H9 (cell line): ENCODE measurements at regions not wholly inside any gene's neighbourhood (a gene's known extent, or its start where the extent isn't known, plus 50 kb on each side); places are given as distances from the start of the nearest gene placed in this dataset.

Experiments used
- DNase-seq: peaks from one replicate; pipeline ENCODE4 v3.0.0-alpha.2; 2017
- H2AFZ ChIP-seq: one replicate; pipeline ENCODE4 v1.6.1; 2013; ENCODE audit warnings: mild to moderate bottlenecking, low read length, control low read depth, moderate library complexity
- H2AK5ac ChIP-seq: 2 replicates; pipeline ENCODE4 v1.6.1; 2013; ENCODE audit warnings: low read length, control low read depth, mixed read lengths; ENCODE audit not compliant: insufficient read length
- H2BK120ac ChIP-seq: one replicate; pipeline ENCODE4 v1.6.1; 2013; ENCODE audit warnings: low read depth, mild to moderate bottlenecking, low read length, control low read depth, inconsistent platforms; ENCODE audit not compliant: poor library complexity, severe bottlenecking
- H2BK12ac ChIP-seq: 2 replicates; pipeline ENCODE4 v1.6.1; 2013; ENCODE audit warnings: low read length, control low read depth, mixed read lengths, low read depth; ENCODE audit not compliant: insufficient read length
- H2BK15ac ChIP-seq: 2 replicates; pipeline ENCODE4 v1.6.1; 2013; ENCODE audit warnings: low read depth, low read length, control low read depth
- H2BK20ac ChIP-seq: one replicate; pipeline ENCODE4 v1.6.1; 2013; ENCODE audit warnings: low read depth, mild to moderate bottlenecking, low read length, control low read depth, inconsistent platforms; ENCODE audit not compliant: poor library complexity, severe bottlenecking
- H2BK5ac ChIP-seq: 2 replicates; pipeline ENCODE4 v1.6.1; 2013; ENCODE audit warnings: low read length, control low read depth, mixed read lengths; ENCODE audit not compliant: insufficient read length
- H3K14ac ChIP-seq: 2 replicates; pipeline ENCODE4 v1.6.1; 2013; ENCODE audit warnings: low read length, control low read depth; ENCODE audit not compliant: insufficient read depth
- H3K18ac ChIP-seq: 2 replicates; pipeline ENCODE4 v1.6.1; 2013; ENCODE audit warnings: low read depth, mild to moderate bottlenecking, mixed read lengths, low read length, control low read depth; ENCODE audit not compliant: insufficient read length
- H3K23ac ChIP-seq: 2 replicates; pipeline ENCODE4 v1.6.1; 2013; ENCODE audit warnings: low read length, control low read depth, mixed read lengths, low read depth; ENCODE audit not compliant: insufficient read length
- H3K23me2 ChIP-seq: 2 replicates; pipeline ENCODE4 v1.6.1; 2013; ENCODE audit warnings: low read depth, mild to moderate bottlenecking, mixed read lengths, low read length, control low read depth; ENCODE audit not compliant: insufficient read length, poor library complexity, severe bottlenecking
- H3K27ac ChIP-seq: 2 replicates; pipeline ENCODE4 v1.5.1; 2013; ENCODE audit warnings: low read length, control low read depth, mixed read lengths, low read depth; ENCODE audit not compliant: insufficient read length
- H3K27me3 ChIP-seq: 2 replicates; pipeline ENCODE4 v1.6.1; 2013; ENCODE audit warnings: low read length, control low read depth, inconsistent platforms; ENCODE audit not compliant: insufficient read depth
- H3K4ac ChIP-seq: 2 replicates; pipeline ENCODE4 v1.6.1; 2013; ENCODE audit warnings: low read depth, mild to moderate bottlenecking, control low read depth, inconsistent platforms, low read length, moderate library complexity
- H3K4me1 ChIP-seq: 2 replicates; pipeline ENCODE4 v1.6.1; 2013; ENCODE audit warnings: low read length, control low read depth, inconsistent platforms; ENCODE audit not compliant: insufficient read depth
- H3K4me2 ChIP-seq: 2 replicates; pipeline ENCODE4 v1.6.1; 2013; ENCODE audit warnings: low read length, control low read depth, mixed read lengths; ENCODE audit not compliant: insufficient read length, insufficient read depth
- H3K56ac ChIP-seq: 2 replicates; pipeline ENCODE4 v1.6.1; 2013; ENCODE audit warnings: low read depth, mild to moderate bottlenecking, mixed read lengths, low read length, control low read depth; ENCODE audit not compliant: insufficient read length
- H3K79me1 ChIP-seq: 2 replicates; pipeline ENCODE4 v1.6.1; 2013; ENCODE audit warnings: low read depth, mild to moderate bottlenecking, moderate library complexity, low read length, control low read depth, inconsistent platforms; ENCODE audit not compliant: insufficient read depth, poor library complexity, severe bottlenecking
- H3K79me2 ChIP-seq: 2 replicates; pipeline ENCODE4 v1.6.1; 2013; ENCODE audit warnings: low read length, control low read depth, inconsistent platforms; ENCODE audit not compliant: insufficient read depth
- H3K9ac ChIP-seq: 2 replicates; pipeline ENCODE4 v1.6.1; 2013; ENCODE audit warnings: low read length, control low read depth, mixed read lengths; ENCODE audit not compliant: insufficient read length; ENCODE audit errors: extremely low read depth
- H3K9me3 ChIP-seq: one replicate; pipeline ENCODE4 v1.6.1; 2013; ENCODE audit warnings: low read depth, low read length, inconsistent platforms; ENCODE audit not compliant: control insufficient read depth
- H3T11ph ChIP-seq: one replicate; pipeline ENCODE4 v1.6.1; 2013; ENCODE audit warnings: mild to moderate bottlenecking, low read length, control low read depth, inconsistent platforms
- H4K20me1 ChIP-seq: one replicate; pipeline ENCODE4 v1.6.1; 2013; ENCODE audit not compliant: control insufficient read depth, insufficient read length, insufficient read depth
- H4K5ac ChIP-seq: 2 replicates; pipeline ENCODE4 v1.6.1; 2013; ENCODE audit warnings: low read depth, mild to moderate bottlenecking, mixed read lengths, low read length, control low read depth; ENCODE audit not compliant: insufficient read length
- H4K8ac ChIP-seq: replicated peaks from 2 replicates; pipeline ENCODE4 v1.6.1; 2013; ENCODE audit warnings: low read length, control low read depth, mixed read lengths, low read depth; ENCODE audit not compliant: insufficient read length
- H4K91ac ChIP-seq: 2 replicates; pipeline ENCODE4 v1.6.1; 2013; ENCODE audit warnings: low read depth, mild to moderate bottlenecking, moderate library complexity, mixed read lengths, low read length, control low read depth; ENCODE audit not compliant: insufficient read length
- H3K27ac Mint-ChIP-seq, 3 experiments: 2 replicates in 2 of 3; 3 replicates in 1 of 3; pipeline ENCODE4 v1.8.0; 2020 to 2021; ENCODE audit warnings: mixed read lengths in 3 of 3, mild to moderate bottlenecking in 1 of 3, moderate library complexity in 1 of 3
- H3K27me3 Mint-ChIP-seq: 2 replicates; pipeline ENCODE4 v1.8.0; 2021; ENCODE audit warnings: low read depth, mild to moderate bottlenecking, moderate library complexity, mixed read lengths
- H3K36me3 Mint-ChIP-seq, 3 experiments: 2 replicates in 2 of 3; 3 replicates in 1 of 3; pipeline ENCODE4 v1.8.0; 2020 to 2021; ENCODE audit warnings: low read depth in 3 of 3, mixed read lengths in 3 of 3; ENCODE audit not compliant: insufficient read depth in 1 of 3
- H3K4me1 Mint-ChIP-seq, 2 experiments: 2 replicates each; pipeline ENCODE4 v1.8.0; 2020; ENCODE audit warnings: mixed read lengths in 2 of 2
- H3K4me3 Mint-ChIP-seq, 2 experiments: 2 replicates in 1 of 2; 3 replicates in 1 of 2; pipeline ENCODE4 v1.8.0; 2020 to 2021; ENCODE audit warnings: mild to moderate bottlenecking in 2 of 2, mixed read lengths in 2 of 2, moderate library complexity in 1 of 2
- H3K9me3 Mint-ChIP-seq, 2 experiments: 2 replicates in 1 of 2; 3 replicates in 1 of 2; pipeline ENCODE4 v1.8.0; 2020; ENCODE audit warnings: mild to moderate bottlenecking in 2 of 2, mixed read lengths in 2 of 2, moderate library complexity in 1 of 2
- WGBS: extraction: QIAGEN DNeasy Blood & Tissue Kit; methylation state at CpG from one replicate; pipeline ENCODE4 v1.1.7; 2013; ENCODE audit warnings: missing lambda C conversion rate, low lambda C conversion rate, mixed read lengths; ENCODE audit not compliant: insufficient read length; ENCODE audit errors: extremely low coverage; 5-methylcytosine and 5-hydroxymethylcytosine counted together
- TF ChIP-seq, protein P1 (sequence below): fragments of 200-600 bp; sonication (generic); conservative IDR thresholded peaks from 3 replicates; pipeline ENCODE4 v1.8.0; 2021; ENCODE audit warnings: antibody characterized with exemption, mild to moderate bottlenecking

DNA sequence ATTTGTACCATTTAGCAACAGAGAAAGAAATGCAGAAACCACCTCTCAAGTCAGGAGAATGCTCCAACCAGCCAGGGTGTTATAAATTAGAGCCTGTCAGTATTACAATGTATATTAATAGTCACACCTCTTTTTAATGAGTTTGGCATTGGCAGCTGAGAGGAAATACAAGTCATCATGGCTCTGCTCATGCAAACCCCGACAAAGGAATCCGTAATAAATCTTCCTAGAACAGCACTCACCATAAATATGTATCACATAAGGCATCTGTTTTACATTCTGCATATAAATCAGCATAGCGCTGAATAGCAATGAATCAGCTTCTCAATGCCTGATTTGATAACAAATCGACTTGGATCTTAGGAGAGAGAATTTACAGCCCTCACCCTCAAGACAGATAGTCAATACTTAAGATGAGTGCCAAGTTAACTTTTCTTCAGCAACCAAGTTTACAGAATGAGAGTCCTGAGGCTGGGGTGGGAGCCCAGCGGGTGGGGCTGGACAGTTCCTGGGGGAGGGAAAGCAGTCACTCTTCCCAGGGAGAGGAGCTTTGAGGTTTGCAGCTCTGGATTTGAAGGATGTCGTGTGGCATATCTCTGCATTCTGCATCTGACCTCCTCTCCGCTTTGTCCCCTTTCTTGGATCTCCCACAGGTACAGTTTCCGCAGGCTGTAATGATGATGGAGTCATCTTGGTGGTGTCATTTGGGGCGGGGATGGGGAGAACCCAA is 1034.4 kb upstream of the NR2F2 start:
- Mint-ChIP-seq H3K4me3 (no peak overlapping the region), H3K27ac (no peak overlapping the region), H3K27me3 (peaks cover 2% of the 10 kb centered on the region; the same call in 1 of the 2 replicates), H3K36me3 (no peaks in the 10 kb centered on the region), H3K4me1 (peaks cover 2 to 3% of the 10 kb centered on the region in 2 experiments; a peak in 3 of 4 replicates), H3K9me3 (no peaks in the 10 kb centered on the region)
- H3K14ac ChIP-seq, result no peak overlapping the region
- H3K23ac ChIP-seq, result no peak overlapping the region
- no peak overlapping the region for H3K18ac ChIP-seq
- H3K56ac ChIP-seq, result no peak overlapping the region
- H3K79me1 ChIP-seq, result no peaks in the 10 kb centered on the region
- no peaks in the 10 kb centered on the region for H3K4me1 ChIP-seq
- no peak overlapping the region for H4K91ac ChIP-seq
- DNase-seq, result no peak
- no peak overlapping the region for H3K4ac ChIP-seq
- no peak overlapping the region for H2BK120ac ChIP-seq
- H3K79me2 ChIP-seq, result no peaks in the 10 kb centered on the region
- H2AFZ ChIP-seq, result no peak overlapping the region
- no peak overlapping the region for H3T11ph ChIP-seq
- no peak overlapping the region for H3K4me2 ChIP-seq
- no peak overlapping the region for H2BK15ac ChIP-seq
- no peak overlapping the region for H4K8ac ChIP-seq
- TF ChIP-seq, protein P1, sequence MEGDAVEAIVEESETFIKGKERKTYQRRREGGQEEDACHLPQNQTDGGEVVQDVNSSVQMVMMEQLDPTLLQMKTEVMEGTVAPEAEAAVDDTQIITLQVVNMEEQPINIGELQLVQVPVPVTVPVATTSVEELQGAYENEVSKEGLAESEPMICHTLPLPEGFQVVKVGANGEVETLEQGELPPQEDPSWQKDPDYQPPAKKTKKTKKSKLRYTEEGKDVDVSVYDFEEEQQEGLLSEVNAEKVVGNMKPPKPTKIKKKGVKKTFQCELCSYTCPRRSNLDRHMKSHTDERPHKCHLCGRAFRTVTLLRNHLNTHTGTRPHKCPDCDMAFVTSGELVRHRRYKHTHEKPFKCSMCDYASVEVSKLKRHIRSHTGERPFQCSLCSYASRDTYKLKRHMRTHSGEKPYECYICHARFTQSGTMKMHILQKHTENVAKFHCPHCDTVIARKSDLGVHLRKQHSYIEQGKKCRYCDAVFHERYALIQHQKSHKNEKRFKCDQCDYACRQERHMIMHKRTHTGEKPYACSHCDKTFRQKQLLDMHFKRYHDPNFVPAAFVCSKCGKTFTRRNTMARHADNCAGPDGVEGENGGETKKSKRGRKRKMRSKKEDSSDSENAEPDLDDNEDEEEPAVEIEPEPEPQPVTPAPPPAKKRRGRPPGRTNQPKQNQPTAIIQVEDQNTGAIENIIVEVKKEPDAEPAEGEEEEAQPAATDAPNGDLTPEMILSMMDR, result no peak
- no peak overlapping the region for H3K9ac ChIP-seq
- H2AK5ac ChIP-seq, result no peak overlapping the region
- no peaks in the 10 kb centered on the region for H3K23me2 ChIP-seq
- H4K20me1 ChIP-seq, result no peaks in the 10 kb centered on the region
- no peak overlapping the region for H3K27ac ChIP-seq
- no peak overlapping the region for H4K5ac ChIP-seq
- H2BK5ac ChIP-seq, result no peak overlapping the region
- no peaks in the 10 kb centered on the region for H3K27me3 ChIP-seq
- H2BK20ac ChIP-seq, result no peak overlapping the region
- no CpG with 5 or more reads among the region's 9 CpGs for WGBS
- no peak overlapping the region for H2BK12ac ChIP-seq
- H3K9me3 ChIP-seq, result no peaks in the 10 kb centered on the region
